ENCODE measurements at regions not wholly inside any gene's neighbourhood (a gene's known extent, or its start where the extent isn't known, plus 50 kb on each side); places are given as distances from the start of the nearest gene placed in this dataset.

DNA sequence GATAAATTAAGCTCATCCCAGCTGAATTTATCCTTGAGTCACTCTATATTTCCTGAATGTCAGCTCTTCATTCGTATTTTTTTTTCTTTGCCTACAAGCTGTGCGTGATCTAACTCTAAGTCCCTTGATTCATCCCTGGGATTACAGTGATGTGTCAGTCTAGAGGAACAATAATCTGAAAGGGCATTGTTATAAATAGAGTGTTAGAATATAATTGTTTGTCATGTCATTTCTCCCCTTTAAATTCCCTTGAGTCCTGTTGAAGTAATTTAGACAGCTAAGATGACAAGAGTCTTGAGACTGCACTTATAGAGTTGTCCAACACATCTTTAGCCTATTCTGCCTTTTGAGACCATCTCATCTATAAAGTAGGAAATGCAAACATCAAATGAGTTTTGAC, 621.8 kb downstream of the ZIC1 start:
- no peaks in the 10 kb centered on the region for H3K4me1 ChIP-seq (ENCODE audit: control insufficient read depth, insufficient read depth, low read length)
- H3K27me3 ChIP-seq (ENCODE audit: control insufficient read depth, insufficient read depth) = no peaks in the 10 kb centered on the region
- H3K27ac ChIP-seq (ENCODE audit: low read length) = no peak overlapping the region
- intact Hi-C loops (cut with DNase I) = no loop called here
- ATAC-seq (no peak), DNase-seq (no peak)
- H3K9me3 ChIP-seq (ENCODE audit: control insufficient read depth, low read length) = no peaks in the 10 kb centered on the region
- WGBS = 90% methylated on average over 2 of the region's 2 CpGs
- no peak overlapping the region for H3K4me3 ChIP-seq (ENCODE audit: low read length)

DNA sequence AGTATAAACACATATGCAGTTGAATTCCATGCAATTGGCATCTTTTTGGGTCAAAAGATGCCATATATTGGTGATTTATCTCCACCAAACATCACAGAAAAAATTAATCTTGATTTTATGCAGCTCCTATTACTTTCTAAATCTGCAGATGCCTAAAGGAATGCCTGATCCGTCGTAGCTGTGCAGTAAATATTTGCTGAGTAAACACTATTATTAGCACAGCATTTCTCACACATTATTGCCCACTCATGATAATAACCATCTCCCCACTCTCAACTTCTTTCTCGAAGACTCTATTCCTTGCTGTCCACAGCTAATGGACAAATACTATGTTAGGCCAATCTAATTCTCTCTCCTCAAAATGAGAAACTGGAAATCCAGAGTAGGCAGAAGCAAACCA, 625.2 kb downstream of the ZIC1 start:
- WGBS = 75% methylated on average over 3 of the region's 3 CpGs
- Histone ChIP-seq H3K9me3 (ENCODE audit: control insufficient read depth, low read length) (no peaks in the 10 kb centered on the region), H3K27me3 (ENCODE audit: control insufficient read depth, insufficient read depth) (no peaks in the 10 kb centered on the region), H3K27ac (ENCODE audit: low read length) (no peak overlapping the region), H3K4me1 (ENCODE audit: control insufficient read depth, insufficient read depth, low read length) (no peaks in the 10 kb centered on the region), H3K4me3 (ENCODE audit: low read length) (no peak overlapping the region)
- intact Hi-C loops (cut with DNase I) = no loop called here
- ATAC-seq = no peak
- no peak for DNase-seq

DNA sequence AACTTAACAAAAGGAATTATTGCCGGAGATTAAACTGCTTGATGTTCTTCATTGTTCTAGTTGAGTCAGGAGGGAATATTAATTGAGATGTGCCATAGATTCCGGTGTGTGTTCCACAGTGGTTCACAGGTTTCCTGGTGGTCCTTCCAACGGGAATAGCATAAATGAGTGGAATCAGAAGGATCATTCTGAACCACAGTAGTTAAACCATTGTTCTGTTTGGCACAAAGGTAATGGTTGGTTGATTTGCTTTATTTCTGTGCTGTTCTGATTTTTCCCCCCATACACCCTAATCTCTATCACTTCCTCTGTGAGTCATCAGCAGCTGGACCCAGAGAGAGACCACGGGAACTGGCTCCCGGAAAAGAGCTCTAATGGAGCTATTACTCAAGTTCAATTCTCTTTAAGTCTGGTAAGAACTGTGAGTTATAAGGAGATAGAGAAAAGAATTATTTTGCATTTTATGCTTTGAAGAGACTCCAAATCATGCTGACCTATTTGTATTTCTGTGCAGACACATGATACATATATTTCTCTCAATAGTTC, 627.2 kb downstream of the ZIC1 start:
- no peaks in the 10 kb centered on the region for H3K4me1 ChIP-seq (ENCODE audit: control insufficient read depth, insufficient read depth, low read length)
- no peak for ATAC-seq
- no peak overlapping the region for H3K27ac ChIP-seq (ENCODE audit: low read length)
- intact Hi-C loops (cut with DNase I) = no loop called here
- no peaks in the 10 kb centered on the region for H3K27me3 ChIP-seq (ENCODE audit: control insufficient read depth, insufficient read depth)
- WGBS = 60% methylated on average over 5 of the region's 5 CpGs
- no peak for DNase-seq
- H3K9me3 ChIP-seq (ENCODE audit: control insufficient read depth, low read length) = no peaks in the 10 kb centered on the region
- no peak overlapping the region for H3K4me3 ChIP-seq (ENCODE audit: low read length)

DNA sequence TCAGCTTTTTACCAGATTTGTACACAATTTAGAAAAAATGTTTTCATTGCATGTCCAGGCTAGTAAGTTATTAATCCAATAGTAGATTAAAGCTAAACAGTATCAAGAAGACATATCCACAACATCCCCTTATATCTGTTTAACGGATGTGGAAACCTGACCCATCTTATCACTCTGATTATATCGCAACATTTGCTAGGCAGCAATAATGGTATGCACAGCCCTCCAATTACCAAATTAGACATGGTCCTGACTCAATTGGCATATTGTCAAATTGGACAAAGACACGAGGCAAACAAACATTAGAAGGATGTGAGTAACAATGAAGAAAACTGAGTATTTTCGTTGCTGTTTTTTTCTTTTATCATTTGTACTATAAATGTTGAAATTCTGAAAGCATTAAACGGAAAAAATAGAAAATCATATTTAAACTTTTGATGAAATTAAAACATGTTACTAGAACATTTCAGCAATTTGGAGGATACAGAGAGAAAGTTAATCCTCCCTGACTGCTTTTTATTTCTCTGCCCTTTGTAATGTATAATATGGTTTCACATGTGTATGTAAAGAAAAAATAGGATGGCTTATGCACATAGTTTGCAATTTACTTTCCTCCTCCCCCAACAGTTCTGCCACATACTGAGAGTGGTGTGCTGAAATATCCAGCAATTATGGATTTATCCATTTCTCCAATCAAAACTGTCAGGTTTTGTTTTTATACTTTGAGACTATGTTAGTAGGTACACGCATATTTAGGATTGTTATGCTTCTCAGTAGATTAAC, 633.7 kb downstream of the ZIC1 start:
- WGBS = 54% methylated on average over 6 of the region's 6 CpGs
- ATAC-seq (no peak), DNase-seq (no peak)
- Histone ChIP-seq H3K4me3 (ENCODE audit: low read length) (no peak overlapping the region), H3K27ac (ENCODE audit: low read length) (no peak overlapping the region), H3K27me3 (ENCODE audit: control insufficient read depth, insufficient read depth) (no peaks in the 10 kb centered on the region), H3K4me1 (ENCODE audit: control insufficient read depth, insufficient read depth, low read length) (no peaks in the 10 kb centered on the region), H3K9me3 (ENCODE audit: control insufficient read depth, low read length) (no peaks in the 10 kb centered on the region)
- intact Hi-C loops (cut with DNase I) = no loop called here

DNA sequence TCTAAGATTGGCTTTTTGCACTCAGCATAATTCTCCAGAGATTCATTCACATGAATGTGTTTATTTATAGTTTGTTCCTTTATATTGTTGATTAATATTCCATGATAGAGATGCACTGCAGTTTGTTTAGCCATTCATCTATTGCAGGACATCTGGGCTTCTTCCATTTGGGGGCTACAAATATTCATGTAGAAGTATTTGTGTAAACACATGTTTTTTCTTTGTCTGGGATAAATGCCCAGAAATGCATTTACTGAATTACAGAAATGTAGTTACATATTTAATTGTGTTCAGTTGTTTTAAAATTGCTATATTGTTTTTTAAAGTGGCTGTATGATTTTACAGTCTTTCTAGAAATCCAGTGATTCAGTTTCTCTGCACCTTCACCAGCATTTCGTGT, 635.0 kb downstream of the ZIC1 start:
- Histone ChIP-seq H3K27me3 (ENCODE audit: control insufficient read depth, insufficient read depth) (no peaks in the 10 kb centered on the region), H3K4me1 (ENCODE audit: control insufficient read depth, insufficient read depth, low read length) (no peaks in the 10 kb centered on the region), H3K9me3 (ENCODE audit: control insufficient read depth, low read length) (no peaks in the 10 kb centered on the region), H3K4me3 (ENCODE audit: low read length) (no peak overlapping the region), H3K27ac (ENCODE audit: low read length) (no peak overlapping the region)
- intact Hi-C loops (cut with DNase I) = no loop called here
- ATAC-seq (no peak), DNase-seq (no peak)
- WGBS = 63% methylated on average over 1 of the region's 1 CpG

DNA sequence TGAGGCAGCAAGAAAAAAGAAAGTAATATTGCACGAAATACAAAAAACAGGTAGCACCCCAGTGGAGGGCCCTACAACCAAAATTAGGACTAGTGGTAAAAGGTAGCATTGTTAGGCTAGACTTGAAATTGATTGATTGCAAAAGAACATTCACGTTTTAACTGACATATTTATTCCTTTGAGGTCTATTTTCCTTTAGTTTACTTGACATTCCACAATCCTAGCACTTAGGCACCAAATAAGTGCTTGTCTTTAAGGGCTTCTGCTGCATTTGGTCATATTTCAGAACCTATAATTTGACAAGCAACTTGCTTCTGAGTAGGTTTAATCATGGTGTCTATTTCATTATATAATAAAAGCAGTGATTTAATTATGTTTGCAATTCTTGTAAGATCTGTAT, 642.7 kb upstream of the AGTR1 start:
- Histone ChIP-seq H3K9me3 (ENCODE audit: control insufficient read depth, low read length) (no peaks in the 10 kb centered on the region), H3K4me1 (ENCODE audit: control insufficient read depth, insufficient read depth, low read length) (no peaks in the 10 kb centered on the region), H3K27ac (ENCODE audit: low read length) (no peak overlapping the region), H3K27me3 (ENCODE audit: control insufficient read depth, insufficient read depth) (no peaks in the 10 kb centered on the region), H3K4me3 (ENCODE audit: low read length) (no peak overlapping the region)
- 61% methylated on average over 2 of the region's 2 CpGs for WGBS
- intact Hi-C loops (cut with DNase I) = no loop called here
- ATAC-seq = no peak
- no peak for DNase-seq

DNA sequence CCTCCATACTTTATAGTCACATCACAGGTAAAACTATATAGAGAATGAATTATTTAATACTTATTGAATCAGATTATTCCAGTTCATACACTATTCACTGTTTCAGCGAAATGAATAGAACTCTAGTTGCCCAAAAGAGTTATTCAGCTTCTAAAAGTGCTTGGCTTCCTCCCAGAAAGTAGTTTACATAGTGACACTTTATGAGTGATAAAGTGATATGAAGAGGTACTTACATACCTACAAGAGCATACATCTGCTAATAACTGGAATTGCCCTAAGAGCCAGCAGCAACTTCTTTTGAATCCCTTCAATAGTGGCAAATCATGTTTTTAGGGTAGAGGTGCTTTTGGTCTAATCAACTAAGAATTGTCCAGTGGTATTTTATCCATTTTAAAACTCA, 635.1 kb upstream of the AGTR1 start:
- intact Hi-C loops (cut with DNase I) = no loop called here
- ATAC-seq (no peak), DNase-seq (no peak)
- Histone ChIP-seq H3K4me3 (ENCODE audit: low read length) (no peak overlapping the region), H3K4me1 (ENCODE audit: control insufficient read depth, insufficient read depth, low read length) (no peaks in the 10 kb centered on the region), H3K27me3 (ENCODE audit: control insufficient read depth, insufficient read depth) (no peaks in the 10 kb centered on the region), H3K9me3 (ENCODE audit: control insufficient read depth, low read length) (no peaks in the 10 kb centered on the region), H3K27ac (ENCODE audit: low read length) (no peak overlapping the region)
- WGBS = 92% methylated on average over 1 of the region's 1 CpG

DNA sequence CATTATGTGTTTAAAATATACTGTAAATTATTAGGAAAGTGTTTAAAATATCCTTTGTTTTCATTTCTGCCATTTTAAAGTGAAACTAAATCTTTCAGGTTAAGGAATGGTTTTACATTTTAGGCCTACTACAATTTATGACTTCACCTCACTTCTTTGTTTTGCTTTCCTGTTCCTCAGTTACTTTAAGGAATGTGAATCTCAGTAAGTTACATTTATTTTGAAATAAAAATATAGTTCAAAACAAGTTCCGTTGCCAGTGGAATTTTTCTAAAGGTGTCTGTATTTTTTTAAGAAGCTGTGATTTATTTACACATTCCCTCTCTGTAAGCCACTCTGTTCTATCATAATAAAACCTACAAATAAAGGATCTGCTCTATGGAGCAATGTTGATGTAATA, 630.9 kb upstream of the AGTR1 start:
- WGBS = 60% methylated on average over 1 of the region's 1 CpG
- DNase-seq (no peak), ATAC-seq (no peak)
- Histone ChIP-seq H3K9me3 (ENCODE audit: control insufficient read depth, low read length) (no peaks in the 10 kb centered on the region), H3K4me3 (ENCODE audit: low read length) (no peak overlapping the region), H3K27ac (ENCODE audit: low read length) (no peak overlapping the region), H3K4me1 (ENCODE audit: control insufficient read depth, insufficient read depth, low read length) (no peaks in the 10 kb centered on the region), H3K27me3 (ENCODE audit: control insufficient read depth, insufficient read depth) (no peaks in the 10 kb centered on the region)
- intact Hi-C loops (cut with DNase I) = no loop called here

DNA sequence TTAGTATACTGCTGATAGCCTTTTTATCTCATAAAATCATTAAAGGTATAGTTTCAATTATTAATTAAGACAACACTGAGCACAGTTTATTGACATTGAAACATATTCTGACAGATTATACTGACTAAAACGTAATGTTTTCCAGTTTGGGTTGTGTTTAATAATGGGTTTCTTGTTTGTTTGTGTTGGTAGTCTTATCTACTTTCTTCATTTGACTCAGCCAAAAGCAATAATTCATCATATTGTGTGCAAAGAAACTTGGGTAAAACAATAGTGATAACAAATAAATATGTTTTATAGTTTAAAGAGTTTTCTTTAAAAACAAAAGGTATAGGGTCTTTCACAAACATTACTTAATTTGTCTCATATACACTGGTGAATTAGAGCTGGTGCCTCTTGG, 629.2 kb upstream of the AGTR1 start:
- Histone ChIP-seq H3K4me3 (ENCODE audit: low read length) (no peak overlapping the region), H3K27me3 (ENCODE audit: control insufficient read depth, insufficient read depth) (no peaks in the 10 kb centered on the region), H3K4me1 (ENCODE audit: control insufficient read depth, insufficient read depth, low read length) (no peaks in the 10 kb centered on the region), H3K27ac (ENCODE audit: low read length) (no peak overlapping the region), H3K9me3 (ENCODE audit: control insufficient read depth, low read length) (no peaks in the 10 kb centered on the region)
- DNase-seq (no peak), ATAC-seq (no peak)
- WGBS = 46% methylated on average over 1 of the region's 1 CpG
- intact Hi-C loops (cut with DNase I) = no loop called here

DNA sequence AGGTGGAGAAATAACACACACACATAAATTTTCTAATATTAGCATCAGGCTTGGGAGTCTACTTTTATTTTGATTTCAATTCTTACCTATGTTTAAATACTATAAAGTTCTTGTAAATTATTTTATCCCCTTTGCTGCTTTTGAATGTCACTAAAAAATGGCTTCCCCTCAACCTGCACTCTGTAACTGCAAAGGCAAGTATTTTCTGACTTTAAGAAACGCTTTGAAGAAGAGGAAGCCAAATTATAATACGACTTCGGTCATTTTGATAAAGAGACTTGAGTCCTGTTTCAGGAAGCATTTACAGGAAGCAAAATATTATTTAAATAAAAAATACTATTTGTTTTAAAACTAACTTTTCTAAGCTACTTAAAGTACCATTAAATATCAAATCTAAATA, 627.7 kb upstream of the AGTR1 start:
- 61% methylated on average over 3 of the region's 3 CpGs for WGBS
- intact Hi-C loops (cut with DNase I) = no loop called here
- Histone ChIP-seq H3K27ac (ENCODE audit: low read length) (no peak overlapping the region), H3K4me1 (ENCODE audit: control insufficient read depth, insufficient read depth, low read length) (no peaks in the 10 kb centered on the region), H3K9me3 (ENCODE audit: control insufficient read depth, low read length) (no peaks in the 10 kb centered on the region), H3K4me3 (ENCODE audit: low read length) (no peak overlapping the region), H3K27me3 (ENCODE audit: control insufficient read depth, insufficient read depth) (no peaks in the 10 kb centered on the region)
- ATAC-seq (no peak), DNase-seq (no peak)

DNA sequence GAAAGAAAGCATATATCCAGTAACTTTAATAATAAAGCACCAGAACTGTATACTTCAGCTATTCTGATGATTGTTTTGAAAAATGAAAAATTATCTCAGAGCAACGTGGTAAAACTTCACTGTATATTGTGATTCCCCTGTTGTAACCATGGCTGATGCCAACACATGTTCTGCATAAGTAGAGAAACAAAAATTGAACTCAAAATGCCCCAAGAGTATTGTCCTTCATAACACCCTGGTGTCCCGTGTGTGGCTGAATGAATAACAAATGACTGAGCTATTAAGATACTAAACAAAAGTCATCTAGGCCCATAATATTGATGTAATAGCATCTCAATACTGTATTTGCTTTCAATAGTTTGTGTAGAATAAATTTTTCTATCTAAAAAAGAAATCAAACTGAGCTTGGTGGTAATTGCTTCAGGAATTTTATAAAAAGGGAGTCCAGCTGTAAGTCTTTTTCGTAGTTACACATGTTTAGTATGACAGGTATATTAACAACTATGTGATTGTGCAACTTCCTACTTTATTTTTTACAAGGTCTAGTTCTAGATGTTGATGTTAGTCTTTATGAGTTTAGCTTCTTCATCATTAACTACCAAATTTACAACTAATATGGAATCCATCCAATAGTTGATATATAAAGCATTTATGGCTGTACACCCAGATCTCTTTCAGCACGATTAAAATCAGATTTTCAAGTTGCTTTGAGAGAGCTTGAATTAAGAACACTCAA, 623.8 kb upstream of the AGTR1 start:
- Histone ChIP-seq H3K4me1 (ENCODE audit: control insufficient read depth, insufficient read depth, low read length) (no peaks in the 10 kb centered on the region), H3K27me3 (ENCODE audit: control insufficient read depth, insufficient read depth) (no peaks in the 10 kb centered on the region), H3K4me3 (ENCODE audit: low read length) (no peak overlapping the region), H3K27ac (ENCODE audit: low read length) (no peak overlapping the region), H3K9me3 (ENCODE audit: control insufficient read depth, low read length) (no peaks in the 10 kb centered on the region)
- DNase-seq (no peak), ATAC-seq (no peak)
- 78% methylated on average over 4 of the region's 4 CpGs for WGBS
- intact Hi-C loops (cut with DNase I) = no loop called here
